PC-9 (cell line): ENCODE measurements at regions not wholly inside any gene's neighbourhood (a gene's known extent, or its start where the extent isn't known, plus 50 kb on each side); places are given as distances from the start of the nearest gene placed in this dataset.

Experiments used
- BruUV-seq: library from RNA; stranded (reverse); fragments of 400-500 nt; replicated peaks from 2 replicates; lab custom pipeline; 2021; lab: Mats Ljungman, UMichigan
- CTCF ChIA-PET: fragments of 300-600 bp; sonication (Branson Sonifier 250); formaldehyde crosslinking; loops from one replicate; lab custom pipeline; 2022; ENCODE audit warnings: antibody characterized with exemption; lab: Charles Lee
- POLR2A ChIA-PET: fragments of 300-600 bp; sonication (Branson Sonifier 250); formaldehyde crosslinking; loops from one replicate; lab custom pipeline; 2022; ENCODE audit warnings: antibody characterized with exemption; ENCODE audit not compliant: unreplicated experiment; lab: Charles Lee
- DNase-seq, 2 experiments: peaks; one replicate each; pipeline versions ENCODE4 v3.0.0 to v3.0.0-alpha.2; 2015 to 2022; ENCODE audit warnings: mixed read lengths in 1 of 2
- H2AFZ ChIP-seq: fragments of 200-600 bp; sonication (generic); 2 replicates; pipeline ENCODE4 v1.8.1; 2017; ENCODE audit warnings: antibody characterized with exemption
- H3F3A ChIP-seq: fragments of 200-600 bp; sonication (generic); 2 replicates; pipeline ENCODE4 v1.8.1; 2017; ENCODE audit warnings: antibody characterized with exemption, mild to moderate bottlenecking, low read depth; ENCODE audit not compliant: insufficient read depth
- H3K27ac ChIP-seq: fragments of 200-600 bp; sonication (generic); 2 replicates; pipeline ENCODE4 v1.6.1; 2016; ENCODE audit warnings: mixed run types
- H3K27me3 ChIP-seq: fragments of 200-600 bp; sonication (generic); 2 replicates; pipeline ENCODE4 v1.6.1; 2016; ENCODE audit warnings: low read depth, mixed run types; ENCODE audit not compliant: insufficient read depth
- H3K36me3 ChIP-seq: fragments of 200-600 bp; sonication (generic); 2 replicates; pipeline ENCODE4 v1.6.1; 2016; ENCODE audit warnings: low read depth, mixed run types
- H3K4me1 ChIP-seq: fragments of 200-600 bp; sonication (generic); replicated peaks from 2 replicates; pipeline ENCODE4 v1.6.1; 2016; ENCODE audit warnings: mixed run types; ENCODE audit not compliant: insufficient read depth
- H3K4me2 ChIP-seq: fragments of 200-600 bp; sonication (generic); 2 replicates; pipeline ENCODE4 v1.6.1; 2017; ENCODE audit warnings: mixed run types
- H3K4me3 ChIP-seq: fragments of 200-600 bp; sonication (generic); 2 replicates; pipeline ENCODE4 v1.6.1; 2016; ENCODE audit warnings: mixed run types
- H3K79me2 ChIP-seq: fragments of 200-600 bp; sonication (generic); 2 replicates; pipeline ENCODE4 v1.6.1; 2017; ENCODE audit warnings: low read depth, mixed run types
- H3K9me2 ChIP-seq: fragments of 200-600 bp; sonication (generic); 2 replicates; pipeline ENCODE4 v1.8.1; 2017; ENCODE audit warnings: mild to moderate bottlenecking; ENCODE audit not compliant: insufficient read depth
- H3K9me3 ChIP-seq: fragments of 200-600 bp; sonication (generic); 2 replicates; pipeline ENCODE4 v1.8.1; 2016; ENCODE audit warnings: low read depth; ENCODE audit not compliant: insufficient read depth
- H4K20me1 ChIP-seq: fragments of 200-600 bp; sonication (generic); 2 replicates; pipeline ENCODE4 v1.8.1; 2017; ENCODE audit not compliant: insufficient read depth
- EZH2 ChIP-seq: fragments of 200-600 bp; sonication (generic); IDR thresholded peaks from 2 replicates; pipeline ENCODE4 v1.8.0; 2017; ENCODE audit warnings: antibody characterized with exemption, low read depth
- intact Hi-C: fragments of 100-400 bp; cut with micrococcal nuclease; formaldehyde crosslinking; loops from one replicate; pipeline ENCODE4 v1.10.0; 2022; ENCODE audit not compliant: unreplicated experiment
- TF ChIP-seq, protein P1 (sequence below): fragments of 200-600 bp; sonication (generic); conservative IDR thresholded peaks from 2 replicates; pipeline ENCODE4 v1.6.1; 2017; ENCODE audit warnings: mixed run types, antibody characterized with exemption, mild to moderate bottlenecking, moderate library complexity

DNA sequence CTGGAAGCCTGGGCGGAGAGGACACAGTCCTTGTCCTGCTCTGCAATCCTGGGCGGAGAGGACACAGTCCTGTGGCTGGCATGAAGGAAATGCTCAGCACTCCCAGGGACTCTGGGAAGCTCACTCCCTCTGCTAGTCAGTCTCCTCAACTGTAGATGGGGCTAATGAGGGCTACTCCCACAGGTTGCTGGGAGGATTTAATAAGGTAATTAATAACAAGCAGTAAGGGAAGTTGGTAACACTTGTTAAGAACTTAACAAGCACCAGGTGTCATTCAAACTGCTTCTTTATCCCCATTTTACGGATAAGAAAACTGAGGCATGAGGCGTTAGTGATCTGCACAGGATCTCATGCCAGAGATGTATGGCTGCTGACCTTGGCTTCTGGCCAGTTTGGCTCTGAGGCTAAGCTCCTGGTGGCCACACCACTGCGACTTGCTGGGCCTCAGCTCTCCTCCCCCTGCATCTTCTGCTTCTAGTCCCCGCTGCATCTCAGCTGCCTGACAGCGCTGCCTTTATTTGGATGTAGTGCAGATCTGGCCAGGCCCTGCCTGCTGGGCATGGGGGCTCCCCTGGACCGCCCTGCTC lies 54.1 kb upstream of the BEGAIN start:
- Histone ChIP-seq H3K4me1 (no peaks in the 10 kb centered on the region), H3K36me3 (no peaks in the 10 kb centered on the region), H3K27ac (no peak overlapping the region), H3K27me3 (no peaks in the 10 kb centered on the region; the same call in 1 of the 2 replicates), H2AFZ (no peak overlapping the region), H3K79me2 (no peaks in the 10 kb centered on the region), H3K4me3 (no peak overlapping the region), H3K9me3 (no peaks in the 10 kb centered on the region), H3K4me2 (no peak overlapping the region), H4K20me1 (no peaks in the 10 kb centered on the region), H3K9me2 (no peaks in the 10 kb centered on the region), H3F3A (no peaks in the 10 kb centered on the region)
- no TSS peak for BruUV-seq
- no peak for DNase-seq
- intact Hi-C loops, result no loop called here
- ChIA-PET CTCF (no interaction called here), POLR2A (no interaction called here)
- no peak for TF ChIP-seq EZH2
- TF ChIP-seq, protein P1, sequence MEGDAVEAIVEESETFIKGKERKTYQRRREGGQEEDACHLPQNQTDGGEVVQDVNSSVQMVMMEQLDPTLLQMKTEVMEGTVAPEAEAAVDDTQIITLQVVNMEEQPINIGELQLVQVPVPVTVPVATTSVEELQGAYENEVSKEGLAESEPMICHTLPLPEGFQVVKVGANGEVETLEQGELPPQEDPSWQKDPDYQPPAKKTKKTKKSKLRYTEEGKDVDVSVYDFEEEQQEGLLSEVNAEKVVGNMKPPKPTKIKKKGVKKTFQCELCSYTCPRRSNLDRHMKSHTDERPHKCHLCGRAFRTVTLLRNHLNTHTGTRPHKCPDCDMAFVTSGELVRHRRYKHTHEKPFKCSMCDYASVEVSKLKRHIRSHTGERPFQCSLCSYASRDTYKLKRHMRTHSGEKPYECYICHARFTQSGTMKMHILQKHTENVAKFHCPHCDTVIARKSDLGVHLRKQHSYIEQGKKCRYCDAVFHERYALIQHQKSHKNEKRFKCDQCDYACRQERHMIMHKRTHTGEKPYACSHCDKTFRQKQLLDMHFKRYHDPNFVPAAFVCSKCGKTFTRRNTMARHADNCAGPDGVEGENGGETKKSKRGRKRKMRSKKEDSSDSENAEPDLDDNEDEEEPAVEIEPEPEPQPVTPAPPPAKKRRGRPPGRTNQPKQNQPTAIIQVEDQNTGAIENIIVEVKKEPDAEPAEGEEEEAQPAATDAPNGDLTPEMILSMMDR, result no peak

- no peak overlapping the region for H3K4me3 ChIP-seq
- H3K79me2 ChIP-seq, result no peaks in the 10 kb centered on the region
- BruUV-seq, result no TSS peak
- H3K4me1 ChIP-seq, result no peaks in the 10 kb centered on the region
- no peaks in the 10 kb centered on the region for H3K9me2 ChIP-seq
- no peaks in the 10 kb centered on the region for H4K20me1 ChIP-seq
- H3K4me2 ChIP-seq, result no peak overlapping the region
- no peaks in the 10 kb centered on the region; the same call in 1 of the 2 replicates for H3K27me3 ChIP-seq
- TF ChIP-seq, protein P1, result no peak
- no peak for TF ChIP-seq EZH2
- no peak overlapping the region for H3K27ac ChIP-seq
- H2AFZ ChIP-seq, result no peak overlapping the region
- DNase-seq, result no peak
- intact Hi-C loops, result no loop called here
- H3K36me3 ChIP-seq, result no peaks in the 10 kb centered on the region
- CTCF ChIA-PET, result no interaction called here
- no peaks in the 10 kb centered on the region for H3K9me3 ChIP-seq
- POLR2A ChIA-PET, result no interaction called here
- no peaks in the 10 kb centered on the region for H3F3A ChIP-seq
Measured at GRCh38 chr14:100643426-100643825, 56.2 kb upstream of the BEGAIN start.

GRCh38 chr14:100644383-100644782 lies 57.2 kb upstream of the BEGAIN start:
- Histone ChIP-seq H3F3A (no peaks in the 10 kb centered on the region), H3K4me3 (no peak overlapping the region), H3K9me2 (no peaks in the 10 kb centered on the region), H3K36me3 (no peaks in the 10 kb centered on the region), H3K27ac (no peak overlapping the region), H3K27me3 (no peaks in the 10 kb centered on the region; the same call in 1 of the 2 replicates), H2AFZ (no peak overlapping the region), H3K4me2 (no peak overlapping the region), H4K20me1 (no peaks in the 10 kb centered on the region), H3K9me3 (no peaks in the 10 kb centered on the region), H3K4me1 (no peaks in the 10 kb centered on the region), H3K79me2 (no peaks in the 10 kb centered on the region)
- ChIA-PET CTCF (no interaction called here), POLR2A (no interaction called here)
- BruUV-seq, result no TSS peak
- intact Hi-C loops, result loop anchor here (2.0 kb wide), 1 partner anchor 204 kb away; no protein-coding TSS in a partner anchor
- TF ChIP-seq EZH2, result no peak
- TF ChIP-seq, protein P1, result no peak
- DNase-seq, result no peak
